ENCODE measurements at regions not wholly inside any gene's neighbourhood (a gene's known extent, or its start where the extent isn't known, plus 50 kb on each side); places are given as distances from the start of the nearest gene placed in this dataset.

- Histone ChIP-seq H4K20me1 (ENCODE audit: insufficient read depth) (no peaks in the 10 kb centered on the region), H3K4me3 (ENCODE audit: low read length) (no peak overlapping the region)
Measured at GRCh38 chr4:137656661-137657060, 124.4 kb upstream of the PCDH18 start.

GRCh38 chr4:137655302-137655701 lies 123.0 kb upstream of the PCDH18 start:
- Histone ChIP-seq H4K20me1 (ENCODE audit: insufficient read depth) (no peaks in the 10 kb centered on the region), H3K4me3 (ENCODE audit: low read length) (no peak overlapping the region), H3K36me3 (ENCODE audit: insufficient read depth, low read length) (no peaks in the 10 kb centered on the region), H3K4me2 (ENCODE audit: low read length) (no peak overlapping the region), H3K9ac (ENCODE audit: low read length) (no peak overlapping the region), H2AFZ (ENCODE audit: low read depth, low read length) (no peak overlapping the region), H3K9me2 (ENCODE audit: insufficient read depth, low read length) (no peaks in the 10 kb centered on the region), H3K27me3 (ENCODE audit: insufficient read depth, low read depth, low read length) (no peaks in the 10 kb centered on the region), H3F3A (ENCODE audit: insufficient read depth, low read length, poor library complexity, severe bottlenecking) (no peaks in the 10 kb centered on the region), H3K79me2 (replicated peaks; ENCODE audit: insufficient read depth, low read length) (no peaks in the 10 kb centered on the region), H3K27ac (ENCODE audit: low read length) (no peak overlapping the region), H3K9me3 (ENCODE audit: low read length) (no peaks in the 10 kb centered on the region)
- no peak for TF ChIP-seq EZH2 (IDR thresholded peaks at IDR 0.05; ENCODE audit: borderline replicate concordance, insufficient read depth, low read length, poor library complexity, severe bottlenecking)
- no peak for TF ChIP-seq RAD21 (conservative IDR thresholded peaks at IDR 0.05)
- TF ChIP-seq CTCF (IDR thresholded peaks at IDR 0.05; ENCODE audit: poor library complexity, severe bottlenecking): no peak
- TF ChIP-seq REST (IDR thresholded peaks at IDR 0.05; ENCODE audit: borderline replicate concordance): no peak
- TF ChIP-seq POLR2AphosphoS5 (IDR thresholded peaks at IDR 0.05): no peak
- TF ChIP-seq MXI1 (conservative IDR thresholded peaks at IDR 0.05; ENCODE audit: poor library complexity, severe bottlenecking): no peak
- no peak for TF ChIP-seq SMC3 (conservative IDR thresholded peaks at IDR 0.05; ENCODE audit: poor library complexity)

More at GRCh38 chr4:137656661-137657060, 124.4 kb upstream of the PCDH18 start:
- Histone ChIP-seq H3K9me2 (ENCODE audit: insufficient read depth, low read length) (no peaks in the 10 kb centered on the region), H3F3A (ENCODE audit: insufficient read depth, low read length, poor library complexity, severe bottlenecking) (no peaks in the 10 kb centered on the region), H3K9ac (ENCODE audit: low read length) (no peak overlapping the region), H3K27ac (ENCODE audit: low read length) (no peak overlapping the region), H2AFZ (ENCODE audit: low read depth, low read length) (no peak overlapping the region), H3K4me2 (ENCODE audit: low read length) (no peak overlapping the region), H3K79me2 (replicated peaks; ENCODE audit: insufficient read depth, low read length) (no peaks in the 10 kb centered on the region), H3K36me3 (ENCODE audit: insufficient read depth, low read length) (no peaks in the 10 kb centered on the region), H3K9me3 (ENCODE audit: low read length) (no peaks in the 10 kb centered on the region), H3K27me3 (ENCODE audit: insufficient read depth, low read depth, low read length) (no peaks in the 10 kb centered on the region)
- TF ChIP-seq TAF1 (IDR thresholded peaks at IDR 0.05; ENCODE audit: low read depth) (no peak), CTCF (IDR thresholded peaks at IDR 0.05; ENCODE audit: poor library complexity, severe bottlenecking) (no peak), REST (IDR thresholded peaks at IDR 0.05; ENCODE audit: borderline replicate concordance) (no peak), EP300 (conservative IDR thresholded peaks at IDR 0.05; ENCODE audit: poor library complexity, severe bottlenecking) (no peak), EZH2 (IDR thresholded peaks at IDR 0.05; ENCODE audit: borderline replicate concordance, insufficient read depth, low read length, poor library complexity, severe bottlenecking) (no peak), POLR2AphosphoS5 (IDR thresholded peaks at IDR 0.05) (no peak), SMC3 (conservative IDR thresholded peaks at IDR 0.05; ENCODE audit: poor library complexity) (no peak), MXI1 (conservative IDR thresholded peaks at IDR 0.05; ENCODE audit: poor library complexity, severe bottlenecking) (no peak), RAD21 (conservative IDR thresholded peaks at IDR 0.05) (no peak)
